ENCODE measurements at regions not wholly inside any gene's neighbourhood (a gene's known extent, or its start where the extent isn't known, plus 50 kb on each side); places are given as distances from the start of the nearest gene placed in this dataset.
"Not testable (repeated sequence)": the region's sequence is repeated elsewhere in the genome, so short reads cannot be mapped to it uniquely, and the experiment has no call there.

GRCh38 chr7:106568680-106569499, 92.1 kb downstream of the CCDC71L start:
- ATAC-seq (ENCODE audit: insufficient read depth, low FRiP score): peak; percentile 58
- Histone ChIP-seq H3K9ac (ENCODE audit: insufficient read depth in 1 of 2, low read length in 2 of 2) (no peak overlapping the region), H3K27ac (ENCODE audit: low read depth in 1 of 2, low read length in 1 of 2) (no peak overlapping the region)

GRCh38 chr7:106568002-106568679, 92.8 kb downstream of the CCDC71L start:
- Histone ChIP-seq H3K36me3 (ENCODE audit: control insufficient read depth in 4 of 4, insufficient read depth in 4 of 4, low read length in 4 of 4) (no peaks in the 10 kb centered on the region), H3K4me3 (no peak overlapping the region), H3K27me3 (ENCODE audit: control insufficient read depth in 3 of 3, insufficient read depth in 3 of 3, low read length in 2 of 3) (no peaks in the 10 kb centered on the region), H3K9ac (ENCODE audit: insufficient read depth in 1 of 2, low read length in 2 of 2) (no peak overlapping the region), H3K27ac (ENCODE audit: low read depth in 1 of 2, low read length in 1 of 2) (no peak overlapping the region), H3K4me1 (ENCODE audit: control insufficient read depth in 5 of 5, insufficient read depth in 5 of 5, low read length in 5 of 5) (peaks cover 0 to 3% (median 0%) of the 10 kb centered on the region in 5 donors), H3K9me3 (ENCODE audit: control insufficient read depth in 4 of 4, insufficient read depth in 3 of 4, low read length in 3 of 4) (no peaks in the 10 kb centered on the region)
- DNase-seq (no peak), ATAC-seq (ENCODE audit: insufficient read depth, low FRiP score) (no peak)
- TF ChIP-seq CTCF (IDR thresholded peaks at IDR 0.05; ENCODE audit: control extremely low read depth, extremely low read depth): no peak
- 69 to 86% methylated on average over 2 of the region's 2 CpGs for WGBS, 2 donors

More at GRCh38 chr7:106568680-106569499, 92.1 kb downstream of the CCDC71L start:
- Histone ChIP-seq H3K27me3 (ENCODE audit: control insufficient read depth in 3 of 3, insufficient read depth in 3 of 3, low read length in 2 of 3) (no peaks in the 10 kb centered on the region), H3K4me3 (no peak overlapping the region), H3K4me1 (ENCODE audit: control insufficient read depth in 5 of 5, insufficient read depth in 5 of 5, low read length in 5 of 5) (peaks cover 0 to 3% (median 0%) of the 10 kb centered on the region in 5 donors), H3K36me3 (ENCODE audit: control insufficient read depth in 4 of 4, insufficient read depth in 4 of 4, low read length in 4 of 4) (no peaks in the 10 kb centered on the region), H3K9me3 (ENCODE audit: control insufficient read depth in 4 of 4, insufficient read depth in 3 of 4, low read length in 3 of 4) (no peaks in the 10 kb centered on the region)
- 54 to 62% methylated on average over 4 of the region's 4 CpGs for WGBS, 2 donors
- TF ChIP-seq CTCF (IDR thresholded peaks at IDR 0.05; ENCODE audit: control extremely low read depth, extremely low read depth): no peak
- no peak for DNase-seq

- H3K9ac ChIP-seq (ENCODE audit: insufficient read depth in 1 of 2, low read length in 2 of 2); H3K9me3 ChIP-seq (ENCODE audit: control insufficient read depth in 4 of 4, insufficient read depth in 3 of 4, low read length in 3 of 4); H3K36me3 ChIP-seq (ENCODE audit: control insufficient read depth in 4 of 4, insufficient read depth in 4 of 4, low read length in 4 of 4); ATAC-seq (ENCODE audit: insufficient read depth, low FRiP score); H3K4me3 ChIP-seq; H3K4me1 ChIP-seq (ENCODE audit: control insufficient read depth in 5 of 5, insufficient read depth in 5 of 5, low read length in 5 of 5); DNase-seq; H3K27me3 ChIP-seq (ENCODE audit: control insufficient read depth in 3 of 3, insufficient read depth in 3 of 3, low read length in 2 of 3); H3K27ac ChIP-seq (ENCODE audit: low read depth in 1 of 2, low read length in 1 of 2): not testable (repeated sequence)
- WGBS, 2 donors: 78 to 82% methylated on average over 15 of the region's 15 CpGs
Observed at GRCh38 chr7:106567204-106568001, 93.6 kb downstream of the CCDC71L start.

- peaks cover 0 to 3% (median 0%) of the 10 kb centered on the region in 5 donors for H3K4me1 ChIP-seq (ENCODE audit: control insufficient read depth in 5 of 5, insufficient read depth in 5 of 5, low read length in 5 of 5)
- no peak overlapping the region for H3K9ac ChIP-seq (ENCODE audit: insufficient read depth in 1 of 2, low read length in 2 of 2)
- no peaks in the 10 kb centered on the region for H3K36me3 ChIP-seq (ENCODE audit: control insufficient read depth in 4 of 4, insufficient read depth in 4 of 4, low read length in 4 of 4)
- WGBS, 2 donors: 73 to 87% methylated on average over 2 of the region's 2 CpGs
- H3K4me3 ChIP-seq: no peak overlapping the region
- TF ChIP-seq CTCF (IDR thresholded peaks at IDR 0.05; ENCODE audit: control extremely low read depth, extremely low read depth): no peak
- H3K27ac ChIP-seq (ENCODE audit: low read depth in 1 of 2, low read length in 1 of 2): no peak overlapping the region
- no peaks in the 10 kb centered on the region for H3K9me3 ChIP-seq (ENCODE audit: control insufficient read depth in 4 of 4, insufficient read depth in 3 of 4, low read length in 3 of 4)
- ATAC-seq (ENCODE audit: insufficient read depth, low FRiP score) (no peak), DNase-seq (no peak)
- no peaks in the 10 kb centered on the region for H3K27me3 ChIP-seq (ENCODE audit: control insufficient read depth in 3 of 3, insufficient read depth in 3 of 3, low read length in 2 of 3)
Observed at GRCh38 chr7:106566672-106567071, 94.3 kb downstream of the CCDC71L start.

Measured in lung (tissue), 11 donors.